ENCODE measurements at regions not wholly inside any gene's neighbourhood (a gene's known extent, or its start where the extent isn't known, plus 50 kb on each side); places are given as distances from the start of the nearest gene placed in this dataset.

GRCh38 chr3:99376926-99377325 is 261.5 kb upstream of the COL8A1 start:
- in situ Hi-C loops (cut with MboI; ENCODE audit: low sequenced_read_pairs) = no loop called here

GRCh38 chr3:99373846-99374210 is 264.6 kb upstream of the COL8A1 start:
- in situ Hi-C loops (cut with MboI; ENCODE audit: low sequenced_read_pairs) = no loop called here

DNA sequence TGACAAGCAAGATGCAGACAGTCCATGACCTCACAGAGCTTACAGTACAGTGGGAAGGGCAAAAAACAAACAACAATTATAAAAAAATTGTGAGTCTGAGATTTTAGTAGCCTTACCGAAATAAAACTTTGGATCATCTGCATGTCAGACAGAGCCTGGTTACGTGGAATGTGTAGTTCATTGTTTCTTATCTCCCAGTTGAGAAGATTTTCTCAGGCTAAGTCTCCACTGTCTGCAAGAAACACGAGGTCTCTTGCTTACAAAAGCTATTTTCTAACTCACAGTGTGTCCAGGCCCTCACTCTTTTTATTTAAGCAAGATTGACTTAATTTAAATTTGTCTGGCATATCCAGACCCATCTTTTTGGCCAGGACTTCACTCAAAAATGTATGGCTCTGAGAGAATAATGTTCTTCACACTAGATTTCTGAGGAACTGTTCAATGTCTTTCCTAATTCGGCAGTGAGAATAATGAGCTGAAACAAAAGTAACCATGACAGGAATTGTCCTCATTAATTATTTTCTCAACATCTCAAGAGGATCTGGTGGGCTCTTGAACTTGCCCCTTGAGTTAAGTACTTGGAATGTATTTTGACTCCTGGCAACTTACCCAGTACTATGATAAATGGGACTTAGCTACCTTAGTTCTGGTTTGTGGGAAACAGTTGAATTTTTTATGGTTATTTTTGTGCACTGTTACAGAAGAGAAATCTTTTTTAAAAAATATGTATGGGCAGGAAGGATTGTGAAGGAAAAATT is 265.1 kb upstream of the COL8A1 start:
- in situ Hi-C loops (cut with MboI; ENCODE audit: low sequenced_read_pairs) = no loop called here

- in situ Hi-C loops (cut with MboI; ENCODE audit: low sequenced_read_pairs) = no loop called here
These were observed 271.5 kb upstream of the COL8A1 start for GRCh38 chr3:99366663-99367429.

DNA sequence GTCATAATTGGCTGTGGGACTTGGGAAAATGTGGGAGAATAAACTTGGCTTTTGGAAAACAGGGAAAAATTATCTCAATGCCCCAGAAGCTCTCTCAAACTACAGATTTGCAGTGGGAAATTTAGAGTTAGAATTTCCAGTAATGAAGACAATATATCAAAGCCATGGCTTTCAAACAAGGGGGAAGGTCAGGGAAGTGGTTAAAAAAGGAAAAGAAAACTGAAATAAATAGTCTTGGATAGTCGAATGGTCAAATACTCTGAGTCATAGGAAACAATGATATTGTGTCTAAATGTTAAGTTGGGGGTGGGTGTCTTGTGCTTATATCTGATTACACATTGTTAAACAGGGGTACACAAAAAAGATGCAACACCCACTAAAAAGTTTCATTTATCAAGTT is 272.4 kb upstream of the COL8A1 start:
- in situ Hi-C loops (cut with MboI; ENCODE audit: low sequenced_read_pairs) = no loop called here

DNA sequence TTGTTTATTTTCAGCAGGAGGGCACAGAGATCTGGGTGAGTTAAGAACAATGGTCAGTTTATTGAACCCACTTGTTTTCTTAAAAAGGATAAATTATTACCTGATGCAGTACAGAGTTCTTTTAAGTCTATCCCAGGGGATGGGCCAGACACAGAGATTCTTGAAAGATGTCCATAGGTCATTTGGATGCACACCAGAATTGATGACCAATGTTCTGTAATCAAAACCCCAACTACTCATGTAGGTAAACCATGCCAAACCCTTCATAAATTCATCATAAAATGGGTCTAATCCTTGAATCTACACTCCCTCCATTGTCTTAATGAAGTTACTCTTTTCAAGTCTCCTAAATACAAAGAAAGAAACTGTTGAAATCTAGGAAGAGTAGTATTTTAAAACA is 273.0 kb upstream of the COL8A1 start:
- in situ Hi-C loops (cut with MboI; ENCODE audit: low sequenced_read_pairs) = no loop called here

DNA sequence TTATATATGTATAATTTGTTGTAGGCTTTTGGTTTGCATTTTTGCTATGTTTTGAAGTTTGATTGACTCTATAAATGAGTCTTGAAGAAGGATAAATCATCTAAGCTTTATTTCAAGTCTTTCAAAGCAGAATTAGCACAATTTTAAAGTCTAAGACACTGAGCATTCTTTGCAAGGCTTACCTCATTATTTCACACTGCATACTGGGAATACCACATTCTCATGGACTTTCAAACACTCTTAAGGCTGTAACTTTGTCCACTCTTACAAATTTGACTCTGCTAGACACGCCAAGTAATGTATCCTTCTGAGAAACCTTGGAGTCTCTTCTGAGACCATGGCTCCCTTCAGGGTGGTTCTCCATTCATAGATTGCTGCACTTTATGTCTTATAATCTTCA is 281.3 kb upstream of the COL8A1 start:
- in situ Hi-C loops (cut with MboI; ENCODE audit: low sequenced_read_pairs) = no loop called here

DNA sequence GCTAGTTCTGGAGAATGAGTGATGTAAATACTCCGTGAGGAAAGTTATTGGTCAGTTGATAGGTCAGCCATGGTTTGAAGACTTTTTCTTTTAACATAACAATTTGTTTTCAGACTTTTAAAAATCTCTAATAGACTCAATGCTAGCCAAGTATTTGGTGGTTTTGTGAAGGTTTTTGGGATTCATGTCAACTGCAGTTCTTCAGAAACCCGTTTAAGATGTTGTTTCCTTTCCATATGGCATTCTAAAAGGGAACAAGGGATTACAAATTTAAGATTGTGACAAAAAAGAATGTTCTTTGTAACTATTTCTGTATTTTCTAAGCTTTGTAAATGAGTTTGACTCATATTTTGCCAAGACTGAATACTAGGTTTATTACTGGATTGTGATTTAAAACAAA is 281.7 kb upstream of the COL8A1 start:
- in situ Hi-C loops (cut with MboI; ENCODE audit: low sequenced_read_pairs) = no loop called here

DNA sequence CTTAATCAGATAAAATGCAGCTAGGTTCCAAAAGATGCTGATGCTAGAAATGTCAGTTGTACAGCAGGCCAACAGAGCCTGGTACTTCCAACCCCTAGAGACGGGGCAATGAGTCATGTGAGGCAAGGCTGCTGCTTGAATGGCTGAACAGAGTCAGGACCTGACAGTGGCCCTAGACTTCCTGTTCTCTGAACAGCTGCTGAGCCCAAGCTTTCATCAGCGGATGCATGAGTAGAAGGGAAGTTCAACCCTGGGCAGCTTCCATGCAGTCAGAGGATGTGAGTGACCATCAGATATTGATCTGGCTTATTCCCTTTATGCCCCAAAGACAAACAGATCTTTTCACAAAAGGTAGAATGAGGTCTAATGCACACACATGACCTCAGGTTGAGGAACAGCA is 282.9 kb upstream of the COL8A1 start:
- in situ Hi-C loops (cut with MboI; ENCODE audit: low sequenced_read_pairs) = no loop called here

DNA sequence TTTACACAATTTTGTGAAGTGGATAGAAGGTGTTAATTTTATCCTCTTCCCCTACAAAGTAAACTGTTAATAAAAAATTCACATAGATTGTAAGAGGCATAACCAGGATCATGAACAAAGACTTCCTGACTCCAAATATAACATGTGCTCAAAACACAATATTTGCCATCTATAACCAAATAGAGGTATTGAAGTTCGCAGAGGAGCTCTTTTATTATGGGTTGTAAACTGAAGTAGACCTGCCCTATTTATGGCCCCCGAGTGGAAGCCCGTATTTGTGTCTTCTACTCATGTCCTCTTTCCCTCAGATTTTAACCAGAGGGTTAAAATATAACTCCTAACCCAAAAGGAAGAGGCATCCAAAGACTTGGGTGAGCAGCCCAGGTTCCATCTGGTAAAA is 285.6 kb upstream of the COL8A1 start:
- in situ Hi-C loops (cut with MboI; ENCODE audit: low sequenced_read_pairs) = no loop called here

DNA sequence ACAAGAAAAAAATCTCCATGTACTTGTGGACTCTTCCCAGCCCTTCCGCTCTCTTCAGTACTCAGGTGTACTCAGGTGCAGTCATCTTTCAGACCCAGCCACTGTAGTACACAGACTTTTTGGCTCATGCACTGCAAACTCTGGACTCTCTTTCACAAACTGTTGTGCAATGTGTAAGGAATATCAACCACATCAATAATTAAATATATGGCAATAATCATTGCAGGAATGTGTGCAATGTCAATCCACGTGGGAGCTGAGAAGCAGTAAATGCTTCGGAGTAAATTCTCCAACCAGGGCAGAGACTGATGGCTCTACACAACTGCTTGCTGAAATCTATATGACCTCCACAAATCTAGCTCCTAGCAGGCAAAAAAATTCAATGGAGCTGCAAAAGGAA is 287.3 kb upstream of the COL8A1 start:
- in situ Hi-C loops (cut with MboI; ENCODE audit: low sequenced_read_pairs) = no loop called here

DNA sequence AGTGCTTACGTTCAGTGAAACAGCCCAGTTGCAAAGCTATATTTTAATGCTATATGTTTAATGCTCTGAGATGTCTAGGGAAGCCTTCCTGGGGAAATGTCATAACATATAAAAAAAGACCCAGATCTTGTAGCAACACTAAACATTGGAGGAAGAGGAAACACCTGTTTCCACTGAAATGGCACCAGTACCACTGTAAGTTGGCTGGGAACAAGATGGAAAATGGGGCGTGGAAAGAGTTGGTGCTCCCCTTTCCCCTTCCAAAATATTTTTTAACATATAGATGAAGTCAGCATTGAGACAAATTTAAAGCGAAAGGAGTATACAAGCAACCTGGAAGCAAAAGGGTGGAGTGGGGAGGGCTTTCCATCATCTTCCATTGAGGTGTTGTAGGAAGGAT is 289.9 kb upstream of the COL8A1 start:
- in situ Hi-C loops (cut with MboI; ENCODE audit: low sequenced_read_pairs) = no loop called here

GRCh38 chr3:99344216-99344615 is 294.2 kb upstream of the COL8A1 start:
- in situ Hi-C loops (cut with MboI; ENCODE audit: low sequenced_read_pairs) = no loop called here

GRCh38 chr3:99342383-99342782 is 296.0 kb upstream of the COL8A1 start:
- in situ Hi-C loops (cut with MboI; ENCODE audit: low sequenced_read_pairs) = no loop called here

DNA sequence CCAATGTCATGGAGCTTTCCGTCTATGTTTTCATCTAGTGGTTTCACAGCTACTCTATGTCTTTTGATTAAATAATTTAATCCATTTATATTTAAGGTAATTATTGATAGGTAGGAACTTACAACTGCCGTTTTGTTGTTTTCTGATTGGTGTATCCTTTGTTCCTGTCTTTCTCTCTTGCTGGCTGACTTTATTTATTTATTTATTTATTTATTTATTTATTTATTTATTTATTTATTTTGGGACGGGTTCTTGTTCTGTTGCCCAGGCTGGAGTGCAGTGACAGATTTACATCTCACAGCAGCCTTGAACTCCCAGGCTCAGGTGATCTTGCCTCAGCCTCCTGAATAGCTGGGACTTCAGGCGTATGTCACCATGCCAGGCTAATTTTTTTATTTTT is 299.2 kb upstream of the COL8A1 start:
- in situ Hi-C loops (cut with MboI; ENCODE audit: low sequenced_read_pairs) = no loop called here

DNA sequence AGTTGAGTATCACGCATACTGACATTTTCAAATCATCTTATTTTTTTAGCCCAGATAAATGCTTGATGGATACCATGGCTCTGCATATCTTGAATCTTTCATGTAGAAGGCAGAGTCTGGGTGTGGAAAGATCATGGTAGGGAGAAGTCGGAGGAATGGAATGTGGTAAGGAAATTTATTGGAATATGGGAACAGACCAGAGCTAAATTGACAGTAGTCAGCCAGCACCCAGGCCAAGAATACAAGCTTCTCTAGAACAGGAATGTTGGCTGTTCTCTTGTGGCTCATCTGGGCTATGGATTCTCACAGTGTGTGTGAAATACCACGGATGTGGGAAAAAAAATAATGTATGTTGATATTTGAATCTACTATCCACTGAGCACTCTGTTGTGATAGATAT is 305.7 kb upstream of the COL8A1 start:
- in situ Hi-C loops (cut with MboI; ENCODE audit: low sequenced_read_pairs) = no loop called here

GRCh38 chr3:99332276-99332675 is 306.1 kb upstream of the COL8A1 start:
- in situ Hi-C loops (cut with MboI; ENCODE audit: low sequenced_read_pairs) = no loop called here

GRCh38 chr3:99330924-99331532 is 307.4 kb upstream of the COL8A1 start:
- in situ Hi-C loops (cut with MboI; ENCODE audit: low sequenced_read_pairs) = no loop called here

DNA sequence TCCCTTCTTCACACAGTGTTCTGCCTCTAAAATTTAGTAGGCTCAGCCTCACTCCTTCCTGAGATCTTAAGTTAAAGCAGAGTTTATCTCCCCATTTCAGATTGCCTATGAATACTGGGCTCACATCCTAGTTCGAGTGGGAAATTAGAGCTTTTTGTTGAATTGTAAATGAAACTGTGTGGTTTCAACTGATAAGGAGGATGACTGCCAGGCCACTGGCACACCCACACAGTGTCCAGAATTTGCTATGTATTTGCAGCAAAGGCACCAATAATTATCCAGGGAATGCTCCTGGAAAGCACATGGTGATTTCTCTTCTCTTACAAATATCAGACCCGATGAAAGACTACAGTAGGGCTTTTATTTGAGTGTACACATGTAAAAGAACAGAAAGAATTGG is 308.1 kb upstream of the COL8A1 start:
- in situ Hi-C loops (cut with MboI; ENCODE audit: low sequenced_read_pairs) = no loop called here

GRCh38 chr3:99325402-99325801 is 313.0 kb upstream of the COL8A1 start:
- in situ Hi-C loops (cut with MboI; ENCODE audit: low sequenced_read_pairs) = no loop called here

GRCh38 chr3:99324636-99325203 is 313.7 kb upstream of the COL8A1 start:
- in situ Hi-C loops (cut with MboI; ENCODE audit: low sequenced_read_pairs) = no loop called here

DNA sequence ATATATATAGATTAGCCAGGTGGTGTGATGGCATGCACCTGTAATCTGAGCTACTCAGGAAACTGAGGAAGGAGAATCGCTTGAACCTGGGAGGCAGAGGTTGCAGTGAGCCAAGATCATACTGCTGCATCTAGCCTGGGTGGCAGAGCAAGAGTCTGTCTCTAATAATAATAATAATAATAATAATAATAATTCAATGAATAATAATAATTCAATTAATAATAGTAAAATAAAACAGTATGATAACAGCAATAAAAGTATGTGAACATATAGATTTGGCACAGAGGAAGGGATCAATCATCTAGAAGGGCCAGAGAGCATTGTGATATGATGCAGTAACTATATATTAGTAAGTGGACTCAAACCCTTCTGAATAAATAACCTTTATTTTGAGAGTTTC is 314.5 kb upstream of the COL8A1 start:
- in situ Hi-C loops (cut with MboI; ENCODE audit: low sequenced_read_pairs) = no loop called here

All from HL-60/S4 treated with phorbol 12-myristate 13-acetate at 8.2 ng/mL for 4 days and 3 days (cell line).